NCI-H2081 (cell line): ENCODE measurements at regions not wholly inside any gene's neighbourhood (a gene's known extent, or its start where the extent isn't known, plus 50 kb on each side); places are given as distances from the start of the nearest gene placed in this dataset.

Source experiments
- DNase-seq, 2 experiments: peaks; one replicate each; lab custom pipeline; 2025; lab: John Stamatoyannopoulos, UW

DNA sequence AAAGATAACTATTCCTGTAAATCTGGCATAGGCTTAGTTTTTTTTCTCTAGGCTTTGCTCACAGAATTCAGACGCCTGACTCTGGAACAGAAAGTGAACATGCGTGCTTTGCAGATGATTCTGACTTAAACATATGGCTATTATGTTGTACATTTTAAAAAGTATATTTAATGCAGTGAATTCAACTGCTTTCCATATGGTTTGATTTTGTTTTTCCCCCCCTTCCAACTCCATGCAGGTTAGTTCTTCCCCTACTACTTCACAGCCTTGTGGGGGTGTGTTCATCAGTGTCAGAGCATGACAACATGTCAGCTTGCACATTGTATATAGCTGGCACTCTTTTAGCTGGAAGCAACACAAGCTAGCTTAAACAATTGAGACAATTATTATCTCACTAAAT is 226.8 kb downstream of the TMEM167A start:
- no peak for DNase-seq

DNA sequence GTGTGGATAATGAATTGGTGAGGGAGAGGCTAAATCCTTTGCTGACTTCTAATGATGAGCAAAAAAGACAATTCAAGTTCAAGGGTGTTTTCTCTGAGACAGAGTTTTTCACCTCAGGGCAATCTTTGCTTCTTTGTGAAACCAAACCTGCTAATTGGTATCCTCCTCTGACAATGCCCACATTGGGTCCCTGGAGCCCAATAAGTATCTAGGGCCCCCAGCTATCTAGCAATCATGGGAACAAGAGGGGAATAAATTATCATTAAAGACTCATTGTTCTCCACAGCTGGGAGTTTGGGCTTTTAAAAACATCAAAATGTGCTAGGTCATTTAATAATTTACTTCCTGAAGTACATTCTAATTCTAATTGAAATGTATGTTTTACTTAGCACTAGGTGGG is 227.3 kb downstream of the TMEM167A start:
- DNase-seq = peak; percentile 1 to 45

DNA sequence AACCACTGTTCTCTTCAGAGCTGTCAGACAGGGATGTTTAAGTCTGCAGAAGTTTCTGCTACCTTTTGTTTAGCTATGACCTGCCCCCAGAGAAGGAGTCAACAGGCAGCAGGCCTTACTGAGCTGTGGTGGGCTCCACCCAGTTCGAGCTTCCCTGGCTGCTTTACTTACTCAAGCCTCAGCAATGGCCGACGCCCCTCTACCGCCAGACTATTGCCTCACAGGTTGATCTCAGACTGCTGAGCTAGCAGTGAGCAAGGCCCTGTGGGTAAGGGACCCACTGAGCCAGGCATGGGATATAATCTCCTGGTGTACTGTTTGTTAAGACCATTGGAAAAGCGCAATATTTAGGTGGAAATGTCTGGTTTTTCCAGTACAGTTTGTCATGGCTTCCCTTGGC is 229.6 kb downstream of the TMEM167A start:
- no peak for DNase-seq

DNA sequence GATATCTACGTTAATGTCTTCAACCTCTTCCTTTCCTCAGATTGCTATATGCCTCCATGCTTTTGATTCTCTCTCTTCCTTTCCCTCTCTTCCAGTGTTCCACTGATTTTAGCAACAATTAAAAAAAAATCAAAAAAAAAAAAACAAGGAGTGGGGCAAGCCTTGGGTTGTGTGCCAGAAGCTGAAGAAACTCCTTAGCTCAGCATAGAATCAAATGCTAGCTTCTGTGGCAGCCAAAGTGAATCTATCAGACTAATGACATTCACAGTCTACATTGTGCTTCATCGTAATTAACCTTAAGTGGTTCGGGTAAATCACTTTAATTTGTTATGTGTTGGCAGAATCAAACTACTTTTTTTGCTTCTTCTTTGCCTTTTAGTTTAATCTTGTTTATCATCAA is 237.3 kb downstream of the TMEM167A start:
- no peak for DNase-seq

DNA sequence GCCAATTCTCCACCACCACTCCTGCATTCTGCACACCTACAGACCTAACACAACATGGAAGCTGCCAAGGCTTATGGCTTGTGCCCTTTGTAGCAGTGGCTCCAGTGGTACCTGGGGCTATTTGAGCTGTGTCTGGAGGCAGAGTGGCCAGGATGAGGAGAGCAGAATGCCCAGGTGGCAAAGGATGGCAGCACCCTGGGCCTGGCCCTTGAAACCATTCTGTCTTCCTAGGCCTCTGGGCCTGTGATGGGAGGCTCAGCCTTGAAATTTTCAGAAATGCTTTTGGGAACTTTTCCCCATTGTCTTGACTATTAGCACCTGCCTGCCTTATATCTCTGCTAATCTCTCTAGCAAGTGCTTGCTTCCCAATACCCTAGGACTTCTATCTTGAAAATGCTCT is 241.7 kb downstream of the TMEM167A start:
- no peak for DNase-seq

DNA sequence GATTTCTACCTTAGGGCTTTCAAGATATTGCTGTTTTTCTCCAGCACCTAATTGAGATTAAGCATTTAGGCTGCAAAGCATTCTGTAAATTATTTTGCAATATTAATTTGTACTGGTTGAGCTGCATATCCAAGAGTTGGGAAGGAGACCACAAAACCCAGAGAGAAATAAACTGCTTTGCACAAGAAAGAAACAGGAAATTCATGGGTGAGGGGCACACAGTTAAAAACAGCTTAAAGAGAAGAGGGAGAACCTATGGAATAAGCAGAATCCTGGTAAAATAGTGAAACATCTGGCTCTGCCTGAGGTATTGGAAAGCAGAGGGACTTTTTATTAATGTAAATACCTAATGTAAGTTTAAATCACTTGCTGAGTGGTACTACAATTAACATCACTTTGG is 243.0 kb downstream of the TMEM167A start:
- DNase-seq = no peak

DNA sequence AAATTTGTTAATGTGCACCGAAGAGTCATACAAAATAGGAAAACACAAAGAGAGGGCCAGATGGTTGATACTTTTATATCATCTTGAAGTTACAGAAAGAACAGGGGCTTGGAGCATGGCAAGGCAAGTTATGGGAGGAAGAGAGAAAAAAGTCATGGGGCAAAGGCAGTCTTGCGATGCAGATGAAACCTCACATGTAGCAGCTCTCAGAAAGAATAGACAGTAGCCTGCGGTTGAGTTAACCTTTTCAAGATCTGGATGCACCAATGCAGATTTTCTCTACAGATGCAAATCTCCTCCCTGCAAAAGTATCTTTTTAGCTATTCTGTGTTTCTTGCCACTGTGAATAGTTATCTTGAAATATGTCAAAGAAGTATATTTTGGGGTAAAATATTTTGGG is 243.9 kb downstream of the TMEM167A start:
- no peak for DNase-seq

DNA sequence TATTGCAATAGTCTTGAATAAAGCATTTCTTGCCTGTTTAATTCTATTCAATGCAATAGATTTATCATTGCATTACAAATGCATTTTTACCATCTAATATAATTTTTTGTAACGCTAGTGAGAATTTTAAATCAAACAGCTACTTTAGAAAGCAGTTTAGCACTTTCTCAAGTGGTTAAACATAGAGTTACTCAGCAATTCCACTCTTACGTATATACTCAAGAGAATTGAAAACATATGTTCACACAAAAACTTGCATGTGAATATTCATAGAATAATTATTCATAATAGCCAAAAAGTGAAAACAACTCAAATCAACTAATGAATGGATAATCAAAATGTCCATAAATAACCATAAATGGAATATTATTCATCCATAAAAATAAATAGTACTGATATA is 244.7 kb downstream of the TMEM167A start:
- no peak for DNase-seq

DNA sequence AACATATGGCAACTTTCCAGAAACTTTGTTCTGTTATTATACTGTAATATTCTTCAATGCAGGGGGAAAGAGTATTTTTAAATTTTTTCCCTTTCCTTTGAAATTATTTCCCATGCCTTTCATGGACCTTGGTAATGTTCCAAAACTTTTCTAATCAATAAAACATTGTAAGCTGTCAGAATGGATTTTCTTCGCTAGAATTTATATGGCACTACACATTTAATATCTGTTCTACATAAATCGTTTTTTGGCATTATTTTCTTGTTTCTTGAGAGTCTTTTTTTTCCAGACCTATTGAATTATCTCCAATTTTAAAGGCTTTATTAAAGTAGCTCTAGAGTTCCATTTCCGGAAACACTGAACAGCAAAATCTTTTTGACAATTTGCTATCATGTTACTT is 249.0 kb downstream of the TMEM167A start:
- DNase-seq = no peak

DNA sequence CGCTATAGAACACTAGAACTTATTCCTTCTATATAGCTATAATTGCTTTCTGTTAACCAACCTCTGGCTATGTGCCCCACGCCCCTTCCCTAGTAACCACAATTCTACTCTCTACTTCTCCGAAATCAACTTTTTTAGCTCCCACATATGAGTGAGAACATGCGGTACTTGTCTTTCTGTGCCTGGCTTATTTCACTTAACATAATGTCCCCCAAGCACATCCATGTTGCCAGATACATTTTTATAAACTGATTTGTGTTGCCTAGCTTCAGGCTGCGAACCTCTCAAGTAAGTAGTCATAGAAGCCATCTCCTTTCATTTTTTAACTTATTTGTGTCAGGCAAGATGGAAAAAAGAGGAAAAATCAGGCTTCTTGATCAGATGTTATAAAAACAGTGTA is 249.5 kb downstream of the TMEM167A start:
- DNase-seq = no peak

DNA sequence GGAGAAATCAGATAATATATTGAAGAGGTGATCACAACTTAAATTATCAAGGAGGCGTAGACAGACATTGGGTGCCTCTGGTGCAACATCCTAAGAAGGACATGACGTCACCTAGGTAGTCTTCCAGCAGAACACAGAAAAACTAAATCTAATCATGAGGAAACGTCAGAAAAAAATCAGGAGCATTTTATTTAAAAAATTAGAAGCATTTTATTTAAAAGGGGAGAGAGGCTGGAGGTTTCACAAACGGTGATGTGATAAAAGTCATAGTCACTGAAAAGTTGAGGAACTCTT is 254.6 kb downstream of the TMEM167A start:
- DNase-seq = no peak

DNA sequence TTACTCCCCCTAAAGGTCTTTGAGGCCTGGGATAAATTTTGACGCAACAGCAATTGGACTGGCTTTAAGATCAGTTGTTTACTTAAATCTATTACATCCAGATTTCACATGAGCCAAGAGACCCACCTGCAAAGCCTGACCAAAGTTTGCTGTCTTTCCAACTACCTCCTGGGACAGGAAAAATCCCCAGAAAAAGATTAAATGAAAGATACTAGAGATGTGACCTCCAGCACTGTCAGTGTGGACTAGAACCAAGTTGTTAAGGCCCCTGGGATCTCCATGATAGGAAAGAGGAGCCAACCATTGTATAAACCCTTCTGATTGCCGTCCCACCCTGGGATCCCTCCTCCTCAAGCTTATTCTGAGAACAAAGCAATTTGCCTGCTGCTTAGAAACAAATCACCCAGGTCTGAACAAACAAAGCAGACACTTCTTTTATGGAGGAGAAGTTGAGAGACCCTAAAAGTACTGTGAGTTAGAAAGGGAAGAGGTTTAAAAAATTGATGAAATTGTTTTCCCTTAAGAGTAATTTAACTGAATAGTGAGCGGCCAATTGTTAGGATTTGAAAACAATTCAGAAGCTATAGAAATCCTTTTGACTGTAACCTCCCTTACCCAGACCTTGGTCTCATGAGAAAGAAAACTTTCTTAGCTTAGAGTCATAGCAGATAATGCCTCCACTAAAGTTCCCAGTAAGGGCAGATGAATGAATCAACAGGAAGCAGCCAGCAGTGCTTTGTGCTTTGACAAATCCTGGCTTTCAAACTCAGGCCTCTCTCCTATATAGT is 255.2 kb downstream of the TMEM167A start:
- no peak for DNase-seq

DNA sequence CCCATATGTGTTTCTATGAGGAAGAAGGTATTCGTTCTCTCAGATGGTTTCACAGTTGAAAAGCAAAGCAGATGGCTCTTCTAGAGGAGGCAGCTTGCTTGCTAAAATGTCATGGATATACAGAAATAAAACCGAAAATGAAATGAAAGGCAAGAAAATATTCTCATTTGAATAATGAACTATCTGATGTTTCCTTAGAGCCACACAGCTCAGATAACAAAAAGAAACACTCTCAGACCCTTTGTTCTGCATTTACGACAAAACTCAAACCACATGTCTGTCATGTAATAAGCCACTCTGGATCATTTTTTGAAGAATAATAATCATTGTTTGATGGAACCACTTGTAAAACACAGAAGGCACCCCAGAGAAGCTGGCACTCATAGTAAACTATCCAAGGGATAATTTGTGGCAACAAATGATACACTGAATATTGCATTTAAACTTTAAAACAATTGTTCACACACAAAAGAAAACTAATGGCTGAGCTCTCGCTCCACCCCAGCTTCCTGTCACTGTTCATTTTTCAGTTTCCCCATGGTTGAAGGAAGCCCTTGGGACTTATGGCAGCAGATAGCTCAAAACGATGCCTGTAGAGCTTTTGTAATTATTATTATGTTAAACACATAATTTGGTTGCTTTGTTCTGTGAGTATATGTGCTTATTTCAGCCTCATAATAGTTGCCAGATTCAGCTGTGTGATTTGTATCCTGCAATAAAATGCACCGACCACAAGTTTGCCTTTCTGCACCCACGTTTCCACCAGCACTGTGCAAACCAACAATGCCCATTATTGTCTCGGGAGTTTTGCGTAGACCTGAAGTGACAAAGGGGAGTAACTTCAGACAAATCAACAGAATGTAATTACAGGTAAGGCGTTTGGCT is 256.0 kb downstream of the TMEM167A start:
- peak; percentile 40 to 72 for DNase-seq

DNA sequence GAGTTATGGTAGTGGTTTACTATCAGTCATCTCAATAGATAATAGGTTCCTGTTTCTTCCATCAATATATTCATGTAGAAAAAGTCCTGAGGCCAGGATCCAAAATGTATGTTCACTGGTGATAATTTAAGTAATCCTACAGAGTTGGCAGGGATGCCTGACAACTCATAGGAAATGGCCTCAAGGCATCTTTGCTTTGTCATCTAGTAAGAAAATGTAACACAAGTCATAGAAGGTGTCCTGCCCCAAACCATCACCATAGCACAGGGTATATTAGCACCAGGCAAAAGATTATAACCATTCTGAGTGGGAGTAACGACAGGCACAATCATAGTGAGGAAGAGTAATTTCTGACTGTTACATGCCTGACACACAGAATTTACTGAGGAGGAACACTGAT is 257.0 kb downstream of the TMEM167A start:
- no peak for DNase-seq

DNA sequence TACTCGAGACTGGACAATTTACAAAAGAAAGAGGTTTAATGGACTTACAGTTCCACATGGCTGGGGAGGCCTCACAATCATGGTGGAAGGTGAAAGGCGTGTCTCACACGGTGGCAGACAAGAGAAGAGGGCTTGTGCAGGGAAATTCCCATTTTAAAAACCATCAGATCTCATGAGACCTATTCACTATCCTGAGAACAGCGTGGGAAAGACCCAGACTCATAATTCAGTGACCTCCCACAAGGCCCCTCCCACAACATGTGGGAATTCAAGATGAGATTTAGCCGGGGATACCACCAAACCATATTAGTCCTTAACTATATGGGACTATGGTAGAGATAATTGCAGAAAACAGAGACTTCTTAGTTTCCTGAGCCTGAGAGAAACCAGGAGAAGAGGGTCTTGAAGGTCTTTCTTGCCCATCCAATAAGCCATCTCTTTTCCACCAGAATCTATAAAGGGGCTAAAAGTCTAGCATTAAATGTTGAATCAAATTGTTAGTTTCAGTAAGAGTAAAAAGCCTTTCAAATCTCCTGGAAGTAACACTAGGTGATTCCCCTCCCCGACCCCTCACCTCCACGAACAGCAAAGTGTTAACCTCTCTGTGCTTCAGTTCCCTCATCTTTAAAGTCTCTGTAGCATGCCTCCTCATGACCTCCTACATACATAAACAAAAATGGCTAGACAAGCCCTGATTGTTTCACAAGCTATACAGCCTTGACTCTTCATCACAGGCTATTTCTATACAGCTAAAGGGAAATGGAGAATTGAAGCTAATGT is 259.1 kb downstream of the TMEM167A start:
- DNase-seq = no peak

DNA sequence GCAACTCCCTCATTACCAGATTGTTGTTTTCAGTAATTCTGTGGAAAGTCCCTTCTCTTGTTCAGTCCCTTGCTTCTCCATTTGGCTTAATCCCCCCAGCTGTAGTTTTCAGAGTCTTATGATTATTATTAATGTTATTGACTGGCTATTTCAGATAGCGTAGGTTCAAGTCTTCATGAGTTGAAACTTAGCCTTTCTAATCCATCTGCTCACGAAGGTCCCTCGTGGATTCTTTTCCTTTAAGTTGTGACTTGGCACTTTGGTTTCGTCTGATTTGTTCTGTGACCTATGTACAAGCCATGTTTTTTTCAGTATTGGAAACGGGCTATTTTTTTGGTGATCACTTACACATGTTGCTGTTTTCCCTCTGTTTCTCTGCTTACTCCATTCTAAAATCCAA is 260.3 kb downstream of the TMEM167A start:
- no peak for DNase-seq

DNA sequence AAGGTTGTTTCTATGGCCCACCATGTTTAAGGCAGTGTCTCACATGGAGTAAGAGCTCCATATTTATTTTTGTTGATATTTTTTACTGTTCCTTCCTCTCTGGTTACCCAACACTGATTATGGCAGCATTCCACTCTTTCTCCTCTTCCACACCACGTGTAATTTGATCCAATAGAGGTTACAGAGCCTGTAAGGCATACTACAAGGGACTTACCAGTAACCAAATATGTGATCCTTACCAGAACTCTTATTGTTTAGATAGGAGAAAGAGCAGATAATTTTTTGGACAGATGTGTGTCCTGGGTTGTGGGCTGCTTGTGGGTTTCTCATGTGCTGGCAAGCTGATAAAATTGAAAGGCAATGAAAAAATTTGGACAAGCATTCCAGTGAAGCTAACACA is 261.3 kb downstream of the TMEM167A start:
- no peak for DNase-seq

DNA sequence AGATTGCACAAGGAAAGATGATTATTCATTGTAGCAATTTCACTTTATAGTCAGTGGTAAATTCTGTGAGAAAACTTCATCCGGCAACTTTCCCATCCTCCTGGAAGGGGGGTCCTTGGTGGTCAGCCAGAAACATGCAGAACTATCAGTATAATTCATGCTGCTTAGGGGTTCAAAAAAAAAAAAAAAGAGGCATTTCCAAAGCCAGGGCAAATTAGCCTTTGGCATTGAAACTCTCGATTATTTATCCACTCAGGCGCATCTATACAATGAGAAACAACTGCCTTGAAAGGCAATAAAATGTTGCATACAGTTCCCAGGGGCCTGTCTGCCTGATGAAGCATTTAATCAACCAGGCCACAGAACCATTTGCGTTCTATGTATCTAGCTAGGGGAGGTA is 263.3 kb downstream of the TMEM167A start:
- DNase-seq = peak in 1 of 2 experiments; percentile 9

DNA sequence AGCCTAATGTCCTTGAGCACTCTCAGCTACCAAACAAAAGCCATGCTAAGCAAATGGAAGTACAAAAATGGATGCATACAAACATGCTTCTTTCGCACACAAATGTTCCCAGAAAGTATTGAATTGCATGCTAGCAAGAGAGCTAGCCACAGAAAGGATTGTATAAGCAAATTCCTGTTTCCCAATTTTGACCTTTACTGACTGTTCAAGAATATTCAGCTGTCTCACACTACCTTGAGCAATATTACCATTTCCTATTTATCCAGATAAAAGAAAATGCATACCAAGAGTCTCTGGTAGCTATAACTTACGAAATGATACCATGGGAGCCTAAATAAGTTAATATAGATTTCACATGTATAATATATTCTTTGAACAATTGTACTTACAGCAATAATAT is 264.6 kb downstream of the TMEM167A start:
- no peak for DNase-seq

DNA sequence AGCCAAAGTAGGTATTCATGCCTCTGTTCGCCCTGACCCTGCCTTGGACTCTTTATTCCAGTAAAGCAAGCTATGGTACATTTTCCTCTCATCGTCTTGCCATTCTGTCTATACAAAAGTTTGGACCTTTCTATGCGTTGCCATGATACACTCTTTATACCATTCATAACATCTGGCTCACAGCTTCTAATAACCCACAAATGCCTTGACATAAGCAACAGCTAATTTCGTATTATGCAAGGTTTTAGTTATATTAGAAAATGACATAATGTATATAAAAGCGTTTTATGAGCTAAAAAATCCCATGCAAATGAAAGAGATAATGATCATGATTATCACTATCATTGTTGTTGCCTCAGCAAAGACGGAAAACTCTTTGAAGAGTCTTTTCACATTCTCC is 265.7 kb downstream of the TMEM167A start:
- no peak for DNase-seq

DNA sequence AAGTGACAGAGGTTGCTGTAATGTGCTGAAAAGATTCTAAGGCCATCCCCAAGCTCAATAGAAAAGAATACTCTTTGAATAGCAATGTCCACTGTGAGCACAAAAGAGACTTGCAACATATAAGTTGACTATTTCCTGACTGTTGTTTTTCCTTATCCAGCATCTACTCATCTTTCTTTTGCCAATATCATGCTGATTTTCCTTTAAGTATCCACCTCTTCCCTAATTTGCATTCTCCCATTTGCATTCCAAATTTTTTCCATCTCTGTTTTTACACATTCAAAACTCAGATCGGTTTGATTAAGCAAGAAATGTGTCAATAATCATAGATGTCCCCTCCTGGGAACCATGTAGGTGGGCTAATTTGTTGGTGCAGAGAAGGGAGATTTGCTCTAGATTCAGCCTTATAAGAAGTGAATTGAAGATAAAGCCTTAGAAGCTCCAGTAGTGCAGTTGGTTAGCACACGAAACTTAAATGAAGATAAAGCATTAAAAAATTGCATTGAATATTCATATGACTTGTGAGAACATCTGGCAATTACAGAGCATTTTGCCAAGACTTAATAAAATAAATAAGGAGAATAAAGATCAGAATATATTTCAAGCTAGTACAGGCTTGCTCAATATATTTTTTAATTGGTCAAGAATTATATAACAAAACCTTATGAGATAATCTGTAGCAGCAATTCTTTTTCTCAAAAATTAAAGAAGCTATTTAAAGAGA is 267.6 kb downstream of the TMEM167A start:
- no peak for DNase-seq

DNA sequence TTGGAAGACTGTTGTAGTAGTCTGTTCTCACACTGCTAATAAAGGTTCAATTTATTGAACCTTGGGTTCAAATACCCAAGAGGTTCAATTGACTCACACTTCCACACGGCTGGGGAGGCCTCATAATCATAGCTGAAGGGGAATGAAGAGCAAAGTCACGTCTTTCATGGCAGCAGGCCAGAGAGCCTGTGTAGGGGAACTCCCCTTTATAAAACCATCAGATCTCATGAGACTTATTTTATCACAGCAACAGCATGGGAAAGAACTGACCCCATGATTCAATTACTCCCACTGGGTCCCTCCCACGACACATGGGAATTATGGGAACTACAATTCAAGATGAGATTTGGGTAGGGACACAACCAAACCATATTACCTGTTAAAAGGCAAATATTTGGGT is 268.2 kb downstream of the TMEM167A start:
- no peak for DNase-seq
